Osteocyte (in vitro differentiated cells): ENCODE measurements at regions not wholly inside any gene's neighbourhood (a gene's known extent, or its start where the extent isn't known, plus 50 kb on each side); places are given as distances from the start of the nearest gene placed in this dataset.
"Not testable (repeated sequence)": the region's sequence is repeated elsewhere in the genome, so short reads cannot be mapped to it uniquely, and the experiment has no call there.

Experiments used
- DNase-seq: peaks from one replicate; pipeline ENCODE4 v3.0.0; 2021; ENCODE audit warnings: mixed read lengths; ENCODE audit not compliant: unreplicated experiment; ENCODE audit errors: extremely low spot score
- H3K27ac Mint-ChIP-seq: one replicate; pipeline ENCODE4 v1.8.0; 2021; ENCODE audit warnings: mild to moderate bottlenecking, mixed read lengths; ENCODE audit not compliant: unreplicated experiment
- H3K27me3 Mint-ChIP-seq: one replicate; pipeline ENCODE4 v1.8.0; 2021; ENCODE audit warnings: mixed read lengths; ENCODE audit not compliant: unreplicated experiment
- H3K36me3 Mint-ChIP-seq: one replicate; pipeline ENCODE4 v1.8.0; 2021; ENCODE audit warnings: mixed read lengths; ENCODE audit not compliant: unreplicated experiment
- H3K4me1 Mint-ChIP-seq: one replicate; pipeline ENCODE4 v1.8.0; 2021; ENCODE audit warnings: mixed read lengths; ENCODE audit not compliant: unreplicated experiment
- H3K4me3 Mint-ChIP-seq: one replicate; pipeline ENCODE4 v1.8.0; 2021; ENCODE audit warnings: mild to moderate bottlenecking, moderate library complexity, mixed read lengths; ENCODE audit not compliant: unreplicated experiment
- H3K9me3 Mint-ChIP-seq: one replicate; pipeline ENCODE4 v1.8.0; 2021; ENCODE audit warnings: mixed read lengths; ENCODE audit not compliant: unreplicated experiment
- TF ChIP-seq, protein P1 (sequence below): fragments of 200-600 bp; sonication (generic); IDR thresholded peaks from 2 replicates; pipeline ENCODE4 v1.5.0; 2021; ENCODE audit warnings: antibody characterized with exemption, mild to moderate bottlenecking, moderate library complexity

DNA sequence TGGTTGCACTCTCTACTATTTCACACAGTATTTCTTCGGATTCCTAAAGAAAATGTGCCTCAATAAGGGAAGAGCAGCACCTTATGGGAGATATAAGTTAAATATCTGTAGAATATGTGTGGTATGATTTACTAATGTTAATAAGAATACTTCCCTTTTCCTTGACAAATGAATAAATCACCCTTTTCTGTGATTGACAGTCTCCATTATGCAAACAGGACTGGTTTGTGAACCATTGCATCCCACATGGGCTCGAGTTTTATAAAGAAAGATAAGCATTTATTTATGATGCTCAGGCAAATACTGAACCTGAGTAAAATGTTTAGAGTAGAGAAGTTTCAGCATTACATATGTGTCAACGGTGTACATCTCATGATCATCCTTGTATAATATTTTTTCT is 587.7 kb upstream of the BRINP3 start:
- Mint-ChIP-seq H3K4me3 (no peak overlapping the region), H3K9me3 (peaks cover 15% of the 10 kb centered on the region), H3K4me1 (no peaks in the 10 kb centered on the region), H3K36me3 (no peaks in the 10 kb centered on the region), H3K27ac (no peak overlapping the region), H3K27me3 (no peaks in the 10 kb centered on the region)
- no peak for DNase-seq
- TF ChIP-seq, protein P1, sequence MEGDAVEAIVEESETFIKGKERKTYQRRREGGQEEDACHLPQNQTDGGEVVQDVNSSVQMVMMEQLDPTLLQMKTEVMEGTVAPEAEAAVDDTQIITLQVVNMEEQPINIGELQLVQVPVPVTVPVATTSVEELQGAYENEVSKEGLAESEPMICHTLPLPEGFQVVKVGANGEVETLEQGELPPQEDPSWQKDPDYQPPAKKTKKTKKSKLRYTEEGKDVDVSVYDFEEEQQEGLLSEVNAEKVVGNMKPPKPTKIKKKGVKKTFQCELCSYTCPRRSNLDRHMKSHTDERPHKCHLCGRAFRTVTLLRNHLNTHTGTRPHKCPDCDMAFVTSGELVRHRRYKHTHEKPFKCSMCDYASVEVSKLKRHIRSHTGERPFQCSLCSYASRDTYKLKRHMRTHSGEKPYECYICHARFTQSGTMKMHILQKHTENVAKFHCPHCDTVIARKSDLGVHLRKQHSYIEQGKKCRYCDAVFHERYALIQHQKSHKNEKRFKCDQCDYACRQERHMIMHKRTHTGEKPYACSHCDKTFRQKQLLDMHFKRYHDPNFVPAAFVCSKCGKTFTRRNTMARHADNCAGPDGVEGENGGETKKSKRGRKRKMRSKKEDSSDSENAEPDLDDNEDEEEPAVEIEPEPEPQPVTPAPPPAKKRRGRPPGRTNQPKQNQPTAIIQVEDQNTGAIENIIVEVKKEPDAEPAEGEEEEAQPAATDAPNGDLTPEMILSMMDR, result no peak

DNA sequence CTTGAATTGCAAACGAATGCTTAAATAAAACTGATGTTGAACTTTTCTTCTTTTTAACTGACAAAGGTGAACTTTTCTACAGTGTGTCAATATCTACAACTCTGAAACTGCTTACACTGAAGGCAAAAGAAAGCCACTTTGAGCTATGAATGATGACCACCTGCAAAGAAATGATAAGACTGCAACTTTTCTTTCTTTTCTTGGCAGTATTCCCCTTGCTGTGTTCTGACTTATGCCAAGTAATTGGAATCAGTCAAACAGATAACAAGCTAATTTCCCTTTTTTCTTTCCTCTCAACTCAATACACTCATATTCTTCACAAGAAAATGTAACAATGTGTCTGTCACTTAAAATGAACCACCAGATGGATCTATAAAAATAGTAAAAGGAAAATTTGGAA is 588.1 kb upstream of the BRINP3 start:
- H3K4me1 Mint-ChIP-seq, result no peaks in the 10 kb centered on the region

DNA sequence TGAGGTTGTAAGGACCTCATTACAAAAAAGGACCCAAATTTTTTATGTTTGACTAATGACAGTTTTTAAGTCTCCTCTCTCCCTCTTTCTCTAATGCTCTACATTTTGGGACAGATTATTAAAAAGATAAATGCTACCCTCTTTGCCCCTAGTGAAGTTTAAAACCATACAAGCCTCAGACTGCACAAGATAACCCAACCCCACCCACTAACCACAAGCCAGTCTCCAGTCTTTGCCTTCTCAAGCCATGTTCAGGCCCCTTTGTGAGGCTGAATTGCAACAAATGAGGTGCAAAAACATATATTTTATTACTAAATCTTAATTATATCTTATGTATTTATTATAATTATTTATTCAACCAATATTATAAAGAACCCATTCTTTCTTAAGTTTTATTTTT is 597.2 kb upstream of the BRINP3 start:
- no peaks in the 10 kb centered on the region for H3K36me3 Mint-ChIP-seq
- H3K27ac Mint-ChIP-seq, result no peak overlapping the region
- H3K9me3 Mint-ChIP-seq, result peaks cover 5% of the 10 kb centered on the region
- TF ChIP-seq, protein P1, result no peak
- no peak overlapping the region for H3K4me3 Mint-ChIP-seq
- no peaks in the 10 kb centered on the region for H3K27me3 Mint-ChIP-seq
- DNase-seq, result no peak
- no peaks in the 10 kb centered on the region for H3K4me1 Mint-ChIP-seq

More for the DNA sequence above, 588.1 kb upstream of the BRINP3 start:
- Mint-ChIP-seq H3K36me3 (no peaks in the 10 kb centered on the region), H3K9me3 (peaks cover 12% of the 10 kb centered on the region), H3K27ac (no peak overlapping the region), H3K4me3 (no peak overlapping the region), H3K27me3 (no peaks in the 10 kb centered on the region)
- no peak for DNase-seq
- TF ChIP-seq, protein P1, result no peak

DNA sequence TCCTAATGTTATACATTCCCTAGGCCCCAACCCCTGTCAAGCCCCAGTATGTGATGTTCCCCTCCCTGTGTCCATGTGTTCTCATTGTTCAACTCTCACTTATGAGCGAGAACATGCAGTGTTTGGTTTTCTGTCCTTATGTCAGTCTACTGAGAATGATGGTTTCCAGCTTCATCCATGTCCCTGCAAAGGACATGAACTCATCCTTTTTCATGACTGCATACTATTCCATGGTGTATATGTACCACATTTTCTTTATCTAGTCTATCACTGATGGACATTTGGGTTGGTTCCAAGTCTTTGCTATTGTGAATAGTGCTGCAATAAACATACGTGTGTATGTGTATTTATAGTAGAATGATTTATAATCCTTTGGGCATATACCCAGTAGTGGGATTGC is 605.4 kb upstream of the BRINP3 start:
- not testable (repeated sequence) for H3K9me3 Mint-ChIP-seq, DNase-seq, H3K27ac Mint-ChIP-seq, H3K36me3 Mint-ChIP-seq, H3K27me3 Mint-ChIP-seq, H3K4me3 Mint-ChIP-seq, H3K4me1 Mint-ChIP-seq

DNA sequence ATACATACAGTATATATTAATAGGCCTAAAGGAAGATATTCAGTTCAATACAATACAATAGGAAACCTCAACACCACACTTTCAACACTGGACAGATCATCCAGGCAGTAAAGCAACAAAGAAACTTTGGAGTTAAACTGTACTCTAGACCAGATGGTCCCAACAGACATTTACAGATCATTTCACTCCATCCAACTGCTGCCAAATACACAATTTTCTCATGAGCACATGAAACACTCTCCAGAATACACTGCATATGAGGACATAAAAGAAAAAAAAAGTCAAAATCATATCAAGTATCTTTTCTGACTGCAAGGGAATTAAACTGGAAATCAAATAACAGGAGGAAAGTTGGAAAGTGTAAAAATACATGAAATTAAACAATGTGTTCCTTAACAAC is 607.5 kb upstream of the BRINP3 start:
- Mint-ChIP-seq H3K9me3 (no peaks in the 10 kb centered on the region), H3K4me1 (no peaks in the 10 kb centered on the region), H3K4me3 (no peak overlapping the region), H3K27me3 (peaks cover 8% of the 10 kb centered on the region), H3K27ac (no peak overlapping the region), H3K36me3 (no peaks in the 10 kb centered on the region)
- DNase-seq, result no peak
- TF ChIP-seq, protein P1, result no peak

DNA sequence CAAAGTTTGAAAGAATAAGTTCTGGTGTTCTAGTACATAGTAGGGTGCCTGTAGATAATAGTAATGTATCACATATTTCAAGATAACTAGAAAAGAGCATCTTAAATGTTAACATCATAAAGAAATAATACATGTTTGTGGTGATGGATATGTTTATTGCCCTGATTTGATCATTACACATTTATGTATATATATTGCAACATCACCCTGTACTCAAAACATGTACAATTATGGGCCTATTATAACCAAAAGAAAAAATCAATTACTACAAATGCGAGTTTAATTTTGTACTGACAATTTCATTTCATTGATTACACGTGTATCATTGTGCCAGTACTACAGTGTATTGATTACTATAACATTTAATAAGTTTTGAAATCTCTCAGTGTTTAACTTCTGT is 609.2 kb upstream of the BRINP3 start:
- TF ChIP-seq, protein P1, result no peak
- no peaks in the 10 kb centered on the region for H3K36me3 Mint-ChIP-seq
- H3K27me3 Mint-ChIP-seq, result peaks cover 8% of the 10 kb centered on the region
- DNase-seq, result no peak
- H3K9me3 Mint-ChIP-seq, result no peaks in the 10 kb centered on the region
- H3K4me3 Mint-ChIP-seq, result no peak overlapping the region
- H3K4me1 Mint-ChIP-seq, result no peaks in the 10 kb centered on the region
- no peak overlapping the region for H3K27ac Mint-ChIP-seq
